Activated CD4-positive, alpha-beta memory T cell treated with anti-CD3 and anti-CD28 coated beads for 36 hours (primary cell): ENCODE measurements at regions not wholly inside any gene's neighbourhood (a gene's known extent, or its start where the extent isn't known, plus 50 kb on each side); places are given as distances from the start of the nearest gene placed in this dataset.

Experiments used
- CTCF ChIA-PET: fragments of 350-600 bp; sonication (Branson Sonifier 250); formaldehyde crosslinking; loops from one replicate; lab custom pipeline; 2021; ENCODE audit warnings: antibody characterized with exemption, inconsistent platforms; lab: Charles Lee
- POLR2A ChIA-PET: fragments of 350-600 bp; sonication (Branson Sonifier 250); formaldehyde crosslinking; loops from one replicate; lab custom pipeline; 2021; ENCODE audit warnings: antibody characterized with exemption; lab: Charles Lee
- DNase-seq: peaks from one replicate; pipeline ENCODE4 v3.0.0-alpha.2; 2020
- H3K27ac Mint-ChIP-seq: one replicate; pipeline ENCODE4 v1.8.0; 2021; ENCODE audit warnings: mixed read lengths
- H3K27me3 Mint-ChIP-seq: one replicate; pipeline ENCODE4 v1.8.0; 2021; ENCODE audit warnings: mixed read lengths
- H3K36me3 Mint-ChIP-seq: one replicate; pipeline ENCODE4 v1.8.0; 2021; ENCODE audit warnings: mixed read lengths
- H3K4me1 Mint-ChIP-seq: one replicate; pipeline ENCODE4 v1.8.0; 2021; ENCODE audit warnings: low read depth, mixed read lengths
- H3K4me3 Mint-ChIP-seq: one replicate; pipeline ENCODE4 v1.8.0; 2021; ENCODE audit warnings: mild to moderate bottlenecking, mixed read lengths
- H3K9me3 Mint-ChIP-seq: one replicate; pipeline ENCODE4 v1.8.0; 2021; ENCODE audit warnings: mixed read lengths
- intact Hi-C: fragments of 100-400 bp; cut with micrococcal nuclease; formaldehyde crosslinking; loops from one replicate; pipeline ENCODE4 v1.15.1; 2023

DNA sequence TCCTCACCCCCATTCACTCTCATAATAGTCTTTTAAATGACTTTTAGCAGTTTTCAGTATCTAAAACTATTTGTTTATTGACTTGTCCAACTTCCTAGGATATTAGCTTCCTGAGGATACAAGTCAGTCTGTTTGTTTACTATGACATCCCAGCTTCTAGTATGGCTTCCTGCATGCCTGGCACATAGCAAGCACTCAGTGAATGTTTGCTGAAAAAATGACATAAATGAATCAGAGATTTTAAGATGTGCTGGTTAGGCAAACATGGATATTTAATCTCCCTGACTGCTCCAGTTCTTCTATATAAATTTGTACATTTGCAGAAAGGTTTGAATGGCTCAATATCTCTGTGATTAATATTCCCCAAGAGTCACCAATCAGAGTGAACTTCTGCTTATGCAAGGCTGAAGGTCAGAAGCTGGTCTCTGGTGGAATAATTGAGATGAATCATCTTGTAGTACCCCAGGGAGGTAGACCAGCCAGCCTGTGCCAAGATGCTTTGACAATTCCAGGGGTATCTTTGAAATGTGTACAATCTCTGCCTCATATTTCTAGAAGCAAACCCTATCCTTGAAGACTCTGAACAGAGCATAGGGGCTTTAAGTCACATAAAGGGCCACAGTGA lies 219.0 kb upstream of the LMCD1 start:
- DNase-seq = no peak
- POLR2A ChIA-PET = no interaction called here
- H3K27ac Mint-ChIP-seq = no peak overlapping the region
- H3K4me1 Mint-ChIP-seq = no peaks in the 10 kb centered on the region
- no peaks in the 10 kb centered on the region for H3K9me3 Mint-ChIP-seq
- H3K4me3 Mint-ChIP-seq = no peak overlapping the region
- H3K27me3 Mint-ChIP-seq = no peaks in the 10 kb centered on the region
- intact Hi-C loops = no loop called here
- CTCF ChIA-PET = interaction anchor here (1.2 kb wide), 1 partner anchor 19 kb away, joined by 4 read pairs; no protein-coding TSS in a partner anchor
- H3K36me3 Mint-ChIP-seq = no peaks in the 10 kb centered on the region

DNA sequence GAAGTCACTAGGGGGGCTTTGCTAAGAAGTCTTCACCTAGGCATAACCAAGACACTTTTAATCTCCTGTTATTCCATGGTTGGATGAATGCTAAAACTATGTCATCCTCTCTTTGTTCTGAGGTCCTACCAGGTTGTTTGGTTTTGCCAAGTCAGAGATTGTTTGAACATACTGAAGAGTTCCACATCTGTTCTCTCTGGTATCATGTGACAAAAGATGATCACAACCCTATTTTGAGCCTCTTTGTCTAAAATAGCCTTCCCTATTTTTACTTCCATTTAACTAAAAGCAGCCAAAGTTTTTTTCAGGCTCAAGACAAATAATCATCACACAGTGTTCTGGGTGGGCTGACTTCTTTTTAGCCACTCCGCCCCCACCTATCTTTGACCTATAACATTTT lies 218.4 kb upstream of the LMCD1 start:
- ChIA-PET CTCF (no interaction called here), POLR2A (no interaction called here)
- no peak for DNase-seq
- Mint-ChIP-seq H3K27ac (no peak overlapping the region), H3K27me3 (no peaks in the 10 kb centered on the region), H3K4me1 (no peaks in the 10 kb centered on the region), H3K9me3 (no peaks in the 10 kb centered on the region), H3K36me3 (no peaks in the 10 kb centered on the region), H3K4me3 (no peak overlapping the region)
- intact Hi-C loops = no loop called here

DNA sequence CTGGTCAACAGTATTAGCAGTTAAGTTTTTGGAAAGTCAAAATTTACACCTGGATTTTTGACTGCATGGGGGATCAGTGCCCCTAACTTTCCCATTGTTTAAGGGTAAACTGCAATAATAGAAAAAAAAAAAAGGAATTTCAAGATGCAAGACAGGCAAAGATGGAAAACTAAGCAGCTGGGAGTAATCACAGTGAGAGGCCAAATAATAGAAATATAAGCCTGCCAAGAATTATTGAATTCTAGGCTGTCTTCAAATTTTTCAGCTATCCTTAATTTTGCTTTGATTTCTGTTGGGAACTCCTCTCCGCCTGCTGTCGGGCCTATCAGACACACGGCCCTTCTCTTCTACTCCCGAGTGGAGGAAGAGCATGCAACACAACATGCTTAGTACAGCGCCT lies 215.5 kb upstream of the LMCD1 start:
- H3K27ac Mint-ChIP-seq = no peak overlapping the region
- intact Hi-C loops = no loop called here
- H3K4me3 Mint-ChIP-seq = no peak overlapping the region
- H3K4me1 Mint-ChIP-seq = no peaks in the 10 kb centered on the region
- no peaks in the 10 kb centered on the region for H3K9me3 Mint-ChIP-seq
- no peak for DNase-seq
- CTCF ChIA-PET = no interaction called here
- H3K36me3 Mint-ChIP-seq = no peaks in the 10 kb centered on the region
- POLR2A ChIA-PET = no interaction called here
- no peaks in the 10 kb centered on the region for H3K27me3 Mint-ChIP-seq

DNA sequence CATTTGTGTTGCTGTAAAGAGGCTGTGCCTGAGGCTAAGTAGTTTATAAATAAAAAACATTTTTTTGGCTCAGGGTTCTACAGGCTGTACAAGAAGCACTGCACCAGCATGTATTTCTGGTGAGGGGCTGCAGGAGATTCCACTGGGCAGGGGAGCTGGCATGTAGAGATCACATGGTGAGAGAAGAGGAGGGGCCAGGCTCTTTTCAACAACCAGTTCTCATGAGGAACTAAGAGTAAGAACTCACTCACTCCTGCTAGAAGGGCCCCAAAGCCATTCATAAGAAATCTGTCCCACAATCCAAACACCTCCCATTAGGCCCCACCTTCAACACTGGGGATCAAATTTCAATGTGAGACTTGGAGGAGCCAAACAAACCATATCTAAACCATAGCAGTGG lies 214.9 kb upstream of the LMCD1 start:
- DNase-seq = no peak
- Mint-ChIP-seq H3K27me3 (no peaks in the 10 kb centered on the region), H3K4me1 (no peaks in the 10 kb centered on the region), H3K36me3 (no peaks in the 10 kb centered on the region), H3K9me3 (no peaks in the 10 kb centered on the region), H3K4me3 (no peak overlapping the region), H3K27ac (no peak overlapping the region)
- CTCF ChIA-PET = no interaction called here
- intact Hi-C loops = no loop called here
- POLR2A ChIA-PET = no interaction called here

DNA sequence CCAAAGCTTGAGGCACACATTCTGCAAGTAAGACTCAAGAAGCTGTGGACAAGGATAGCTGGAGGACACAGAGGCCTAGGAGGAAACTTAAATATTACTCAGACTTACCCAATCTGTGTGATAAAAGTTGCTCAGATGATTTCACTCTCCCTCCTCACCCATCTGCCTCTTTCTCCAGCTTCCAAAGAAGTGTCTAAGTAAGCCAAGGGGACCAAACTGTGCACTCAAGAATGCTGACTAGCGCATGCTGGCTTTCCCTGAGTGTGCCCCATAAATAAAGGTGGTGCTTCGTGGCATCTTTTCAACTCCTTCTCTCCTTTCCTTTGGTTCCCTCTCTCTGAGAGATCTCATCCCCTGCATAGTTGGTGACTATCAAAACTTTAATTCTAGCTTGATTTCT lies 211.0 kb upstream of the LMCD1 start:
- ChIA-PET POLR2A (no interaction called here), CTCF (interaction anchor here (3.2 kb wide), 1 partner anchor 12 kb away, joined by 14 read pairs; no protein-coding TSS in a partner anchor)
- Mint-ChIP-seq H3K27ac (no peak overlapping the region), H3K9me3 (no peaks in the 10 kb centered on the region), H3K36me3 (no peaks in the 10 kb centered on the region), H3K4me3 (no peak overlapping the region), H3K27me3 (no peaks in the 10 kb centered on the region), H3K4me1 (no peaks in the 10 kb centered on the region)
- intact Hi-C loops = no loop called here
- DNase-seq = no peak

DNA sequence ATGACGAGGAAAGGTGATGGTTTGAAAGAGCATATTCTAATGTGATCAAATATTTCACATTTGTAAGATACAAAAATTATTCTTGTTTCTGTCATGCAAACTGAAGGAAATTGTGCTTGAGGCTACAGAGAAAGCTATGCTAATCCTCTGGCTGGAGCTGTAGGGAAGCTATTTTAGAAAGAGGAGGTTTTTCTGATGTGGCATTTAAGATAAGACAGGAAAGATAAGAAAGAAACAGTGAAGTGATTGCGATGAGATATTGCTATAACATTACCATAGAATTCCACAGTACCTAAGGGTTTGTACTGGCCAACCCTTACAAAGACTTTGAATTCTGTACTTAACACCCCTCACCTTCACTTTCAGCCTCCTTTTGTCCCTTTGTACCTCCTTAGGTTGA lies 205.2 kb upstream of the LMCD1 start:
- H3K36me3 Mint-ChIP-seq = no peaks in the 10 kb centered on the region
- no peaks in the 10 kb centered on the region for H3K4me1 Mint-ChIP-seq
- no peaks in the 10 kb centered on the region for H3K27me3 Mint-ChIP-seq
- H3K9me3 Mint-ChIP-seq = no peaks in the 10 kb centered on the region
- POLR2A ChIA-PET = no interaction called here
- H3K4me3 Mint-ChIP-seq = no peak overlapping the region
- H3K27ac Mint-ChIP-seq = no peak overlapping the region
- CTCF ChIA-PET = interaction anchor here (0.6 kb wide), 1 partner anchor 480 kb away, joined by 4 read pairs; no protein-coding TSS in a partner anchor
- intact Hi-C loops = no loop called here
- no peak for DNase-seq

DNA sequence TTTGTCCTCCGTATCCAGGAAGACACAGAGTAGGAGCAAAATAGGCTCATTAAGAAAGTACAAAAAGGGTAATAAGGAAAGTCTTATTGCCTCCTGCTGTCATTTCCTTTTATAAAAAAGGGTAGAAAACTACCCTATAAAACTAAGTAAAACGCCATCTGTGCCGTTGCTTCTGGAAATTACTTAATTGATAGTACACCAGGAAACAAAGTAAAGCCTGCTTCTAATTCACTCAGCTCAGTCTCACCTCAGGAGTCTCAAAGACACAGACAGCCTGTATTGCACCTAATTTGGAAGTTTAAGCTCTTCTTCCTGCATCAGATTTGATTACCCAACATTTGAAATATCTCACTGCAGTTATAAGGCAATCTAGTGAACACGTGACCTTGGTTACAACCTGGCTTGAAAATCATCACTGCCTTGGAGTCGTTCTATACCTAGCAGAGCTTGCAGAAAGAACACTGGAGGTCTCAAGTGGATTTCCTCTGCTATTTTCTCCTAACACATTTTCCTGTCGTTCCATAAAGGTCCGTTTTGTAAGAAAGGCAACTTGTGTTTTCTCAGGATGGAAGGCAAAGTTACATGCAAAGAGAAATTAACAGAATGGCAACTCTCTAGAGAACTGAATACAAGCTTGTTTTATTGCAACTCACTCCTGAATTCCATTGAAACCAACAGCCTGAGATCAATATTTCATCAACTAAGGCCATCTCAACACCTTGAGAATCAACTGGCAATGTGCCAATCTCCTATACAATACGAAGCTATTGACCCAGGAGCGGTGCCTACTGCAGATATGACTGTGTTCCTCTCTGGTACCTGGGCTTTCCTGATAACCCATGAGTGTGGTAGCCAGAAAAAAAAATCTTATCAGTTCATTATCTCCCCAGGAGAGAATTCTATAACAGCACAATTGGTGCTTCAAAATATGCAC lies 203.3 kb upstream of the LMCD1 start:
- Mint-ChIP-seq H3K36me3 (no peaks in the 10 kb centered on the region), H3K4me3 (no peak overlapping the region), H3K27me3 (no peaks in the 10 kb centered on the region), H3K27ac (no peak overlapping the region), H3K4me1 (no peaks in the 10 kb centered on the region), H3K9me3 (no peaks in the 10 kb centered on the region)
- CTCF ChIA-PET = interaction anchor here (0.6 to 1.0 kb wide), 2 partner anchors 10 to 906 kb away, joined by 3 to 4 read pairs; no protein-coding TSS in a partner anchor
- no peak for DNase-seq
- POLR2A ChIA-PET = no interaction called here
- intact Hi-C loops = no loop called here

DNA sequence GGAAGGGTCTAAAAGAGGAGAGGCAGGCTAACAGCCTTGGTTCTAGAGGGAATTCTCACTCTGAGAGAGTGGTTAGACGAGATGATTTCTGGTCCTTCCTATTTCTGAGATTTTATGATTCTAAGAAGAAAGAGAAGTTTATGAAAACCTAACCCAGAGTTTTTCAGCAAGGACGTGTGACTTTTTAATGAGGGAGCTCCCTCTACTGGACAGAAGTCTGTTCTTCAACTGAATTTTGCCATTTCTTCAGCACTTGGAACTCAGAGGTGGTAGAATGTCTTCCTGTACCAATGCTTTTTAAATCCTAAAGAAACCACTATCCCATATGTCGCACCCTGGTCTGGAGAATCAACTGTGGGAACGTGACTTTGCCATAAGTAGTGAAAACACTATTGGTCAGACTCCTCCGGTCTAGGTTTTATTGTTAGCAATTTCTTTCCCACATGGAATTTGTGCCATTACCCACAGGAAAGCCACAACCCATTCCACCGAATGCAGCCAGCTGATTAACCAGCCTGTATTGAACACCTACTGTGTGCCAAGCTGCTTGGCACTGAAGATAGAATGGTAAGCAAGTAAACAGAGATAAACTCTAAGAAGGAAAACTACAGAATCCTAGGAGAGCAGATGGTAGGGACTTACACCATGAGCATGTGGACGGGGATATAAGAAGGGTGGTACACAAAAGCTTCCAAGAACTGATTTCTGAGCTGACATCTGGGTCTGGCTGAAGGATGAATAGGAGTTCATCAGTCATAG lies 199.5 kb upstream of the LMCD1 start:
- H3K9me3 Mint-ChIP-seq = no peaks in the 10 kb centered on the region
- no peaks in the 10 kb centered on the region for H3K4me1 Mint-ChIP-seq
- no peak overlapping the region for H3K27ac Mint-ChIP-seq
- ChIA-PET POLR2A (no interaction called here), CTCF (interaction anchor here (0.7 to 2.7 kb wide), 12 partner anchors 9 to 135 kb away, joined by 3 to 14 read pairs (median 4); no protein-coding TSS in a partner anchor)
- no peak overlapping the region for H3K4me3 Mint-ChIP-seq
- DNase-seq = no peak
- no peaks in the 10 kb centered on the region for H3K27me3 Mint-ChIP-seq
- intact Hi-C loops = no loop called here
- no peaks in the 10 kb centered on the region for H3K36me3 Mint-ChIP-seq

DNA sequence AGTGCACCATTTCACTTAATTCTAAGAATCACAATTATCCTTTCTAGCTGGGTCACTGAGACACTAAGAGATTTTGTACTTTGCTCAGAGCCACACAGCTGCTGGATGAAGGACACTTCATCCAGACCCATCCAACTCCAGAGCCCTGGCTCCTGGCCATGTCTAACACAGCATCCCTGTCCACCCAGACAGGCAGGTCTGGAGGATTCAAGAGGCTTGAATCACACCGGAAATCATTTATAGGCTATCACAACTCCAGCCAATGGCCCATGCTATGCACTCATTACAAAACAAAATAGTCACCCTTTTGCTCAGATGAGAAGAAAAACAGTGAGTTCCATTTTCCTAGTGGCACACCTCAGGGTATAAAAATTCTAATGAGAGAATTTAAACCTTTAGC lies 198.2 kb upstream of the LMCD1 start:
- Mint-ChIP-seq H3K4me1 (no peaks in the 10 kb centered on the region), H3K27me3 (no peaks in the 10 kb centered on the region), H3K36me3 (no peaks in the 10 kb centered on the region), H3K27ac (no peak overlapping the region), H3K4me3 (no peak overlapping the region), H3K9me3 (no peaks in the 10 kb centered on the region)
- intact Hi-C loops = no loop called here
- DNase-seq = no peak
- ChIA-PET CTCF (interaction anchor here (1.2 to 2.7 kb wide), 5 partner anchors 9 to 133 kb away, joined by 3 to 14 read pairs (median 6); no protein-coding TSS in a partner anchor), POLR2A (no interaction called here)

DNA sequence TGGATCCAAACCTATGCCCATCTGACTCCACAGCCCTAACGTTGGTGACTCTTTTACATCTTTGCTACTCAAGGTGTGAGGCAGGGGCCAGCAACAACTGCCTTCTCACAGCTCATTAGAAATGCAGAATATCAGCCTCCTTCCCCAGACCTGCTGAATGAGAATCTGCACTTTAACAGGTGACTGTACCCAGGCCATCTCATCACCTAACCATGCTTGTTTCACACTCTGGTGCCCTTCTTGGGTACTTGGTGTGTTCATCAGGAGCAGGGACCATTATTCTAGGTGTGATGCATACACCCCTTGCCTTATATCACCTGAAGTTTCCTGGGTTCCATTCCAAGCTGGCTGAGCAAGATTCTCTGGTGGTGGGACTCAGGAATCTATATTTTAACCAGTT lies 196.3 kb upstream of the LMCD1 start:
- intact Hi-C loops = no loop called here
- Mint-ChIP-seq H3K27ac (no peak overlapping the region), H3K4me1 (no peaks in the 10 kb centered on the region), H3K9me3 (peaks cover 5% of the 10 kb centered on the region), H3K4me3 (no peak overlapping the region), H3K36me3 (no peaks in the 10 kb centered on the region), H3K27me3 (no peaks in the 10 kb centered on the region)
- no peak for DNase-seq
- CTCF ChIA-PET = interaction anchor here (0.6 to 2.4 kb wide), 3 partner anchors 66 to 921 kb away, joined by 3 to 6 read pairs (median 3); no protein-coding TSS in a partner anchor
- POLR2A ChIA-PET = no interaction called here

DNA sequence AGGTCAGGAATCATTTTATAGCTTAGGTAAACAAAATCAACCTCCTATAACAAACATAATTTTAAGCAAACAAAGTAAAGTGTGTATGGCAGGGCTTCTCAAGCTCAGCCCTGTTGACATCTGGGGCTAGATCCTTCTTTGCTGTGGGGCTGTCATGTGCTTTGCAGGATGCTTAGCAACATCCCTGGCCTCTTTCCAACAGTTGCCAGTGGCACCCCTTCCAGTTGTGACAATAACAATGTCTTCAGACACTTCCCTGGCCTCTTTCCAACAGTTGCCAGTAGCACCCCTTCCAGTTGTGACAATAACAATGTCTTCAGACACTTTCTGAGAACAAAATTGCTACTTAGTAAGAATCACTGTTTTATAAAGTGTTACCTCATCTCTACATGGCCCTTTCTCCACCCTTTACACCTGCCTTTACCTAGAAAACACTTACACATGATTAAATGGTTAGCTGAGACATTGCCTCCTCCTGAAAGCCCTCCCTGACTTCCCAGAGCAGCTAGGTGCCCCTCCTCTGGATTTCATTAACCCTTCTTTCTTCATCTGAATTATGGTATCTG lies 194.0 kb upstream of the LMCD1 start:
- H3K4me3 Mint-ChIP-seq = no peak overlapping the region
- no peaks in the 10 kb centered on the region for H3K36me3 Mint-ChIP-seq
- CTCF ChIA-PET = no interaction called here
- H3K4me1 Mint-ChIP-seq = no peaks in the 10 kb centered on the region
- POLR2A ChIA-PET = no interaction called here
- no peak overlapping the region for H3K27ac Mint-ChIP-seq
- no peak for DNase-seq
- H3K27me3 Mint-ChIP-seq = no peaks in the 10 kb centered on the region
- peaks cover 5% of the 10 kb centered on the region for H3K9me3 Mint-ChIP-seq
- intact Hi-C loops = no loop called here

DNA sequence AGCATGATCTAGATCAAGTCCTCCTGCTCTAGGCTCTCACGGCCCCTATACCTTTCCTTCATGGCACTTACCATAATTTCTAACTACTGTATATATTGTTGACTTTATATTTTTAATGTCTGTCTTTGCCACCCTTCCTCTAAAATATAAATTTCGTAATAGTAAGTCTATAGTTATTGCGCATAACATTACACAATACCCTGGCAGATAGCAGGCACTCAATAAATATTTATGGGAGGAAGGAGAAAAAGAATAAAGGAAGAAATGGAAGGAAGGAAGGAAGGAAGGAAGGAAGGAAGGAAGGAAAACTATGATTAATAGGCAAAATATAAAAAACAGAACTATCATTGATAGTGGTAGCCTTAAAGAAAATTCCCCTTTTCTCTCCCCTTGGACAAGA lies 190.3 kb upstream of the LMCD1 start:
- DNase-seq = no peak
- H3K27ac Mint-ChIP-seq = no peak overlapping the region
- intact Hi-C loops = no loop called here
- H3K4me3 Mint-ChIP-seq = no peak overlapping the region
- no peaks in the 10 kb centered on the region for H3K4me1 Mint-ChIP-seq
- H3K9me3 Mint-ChIP-seq = peaks cover 5% of the 10 kb centered on the region
- CTCF ChIA-PET = no interaction called here
- no peaks in the 10 kb centered on the region for H3K27me3 Mint-ChIP-seq
- POLR2A ChIA-PET = no interaction called here
- H3K36me3 Mint-ChIP-seq = no peaks in the 10 kb centered on the region
